Ascending aorta (tissue), 2 donors: ENCODE measurements at regions not wholly inside any gene's neighbourhood (a gene's known extent, or its start where the extent isn't known, plus 50 kb on each side); places are given as distances from the start of the nearest gene placed in this dataset.
"Not testable (repeated sequence)": the region's sequence is repeated elsewhere in the genome, so short reads cannot be mapped to it uniquely, and the experiment has no call there.

Source experiments
- DNase-seq, 2 donors: peaks; one replicate each; pipeline ENCODE4 v3.0.0-alpha.2; 2019; ENCODE audit warnings: low spot score in 2 of 2
- H3K27ac ChIP-seq, 2 donors: fragments of 200-600 bp; sonication (generic); one replicate each; pipeline ENCODE4 v1.5.1; 2016 to 2017; ENCODE audit warnings: mild to moderate bottlenecking in 1 of 2
- H3K27me3 ChIP-seq: fragments of 200-600 bp; sonication (generic); one replicate; pipeline ENCODE4 v1.5.1; 2017
- H3K36me3 ChIP-seq, 2 donors: fragments of 200-600 bp; sonication (generic); one replicate each; pipeline ENCODE4 v1.5.1; 2016
- H3K4me1 ChIP-seq, 2 donors: fragments of 200-600 bp; sonication (generic); one replicate each; pipeline ENCODE4 v1.5.1; 2016 to 2017; ENCODE audit warnings: mild to moderate bottlenecking in 1 of 2
- H3K4me3 ChIP-seq, 2 donors: fragments of 200-600 bp; sonication (generic); one replicate each; pipeline ENCODE4 v1.5.1; 2016 to 2017; ENCODE audit warnings: mild to moderate bottlenecking in 1 of 2
- H3K9me3 ChIP-seq, 2 donors: fragments of 200-600 bp; sonication (generic); one replicate each; pipeline ENCODE4 v1.5.1; 2016
- intact Hi-C: fragments of 100-400 bp; cut with DNase I; formaldehyde crosslinking; loops from one replicate; pipeline ENCODE4 v1.15.1; 2023
- TF ChIP-seq, protein P1 (sequence below), 3 experiments: fragments of 200-600 bp in 2 of 3; fragments of 450-650 bp in 1 of 3; sonication (generic) in 2 of 3; IDR thresholded peaks; one replicate each; pipeline ENCODE4 v1.5.1; 2016 to 2019; ENCODE audit warnings: antibody characterized with exemption in 3 of 3, mild to moderate bottlenecking in 1 of 3, moderate library complexity in 1 of 3

GRCh38 chr9:83191154-83191553 lies 128.2 kb upstream of the RASEF start:
- intact Hi-C loops, result loop anchor here (10.0 kb wide), 1 partner anchor 1594 kb away; no protein-coding TSS in a partner anchor
- H3K36me3 ChIP-seq, result no peaks in the 10 kb centered on the region
- H3K27ac ChIP-seq, result no peak overlapping the region
- no peaks in the 10 kb centered on the region for H3K9me3 ChIP-seq
- no peak for DNase-seq
- no peak overlapping the region for H3K4me3 ChIP-seq
- H3K27me3 ChIP-seq, result no peaks in the 10 kb centered on the region
- TF ChIP-seq, protein P1, sequence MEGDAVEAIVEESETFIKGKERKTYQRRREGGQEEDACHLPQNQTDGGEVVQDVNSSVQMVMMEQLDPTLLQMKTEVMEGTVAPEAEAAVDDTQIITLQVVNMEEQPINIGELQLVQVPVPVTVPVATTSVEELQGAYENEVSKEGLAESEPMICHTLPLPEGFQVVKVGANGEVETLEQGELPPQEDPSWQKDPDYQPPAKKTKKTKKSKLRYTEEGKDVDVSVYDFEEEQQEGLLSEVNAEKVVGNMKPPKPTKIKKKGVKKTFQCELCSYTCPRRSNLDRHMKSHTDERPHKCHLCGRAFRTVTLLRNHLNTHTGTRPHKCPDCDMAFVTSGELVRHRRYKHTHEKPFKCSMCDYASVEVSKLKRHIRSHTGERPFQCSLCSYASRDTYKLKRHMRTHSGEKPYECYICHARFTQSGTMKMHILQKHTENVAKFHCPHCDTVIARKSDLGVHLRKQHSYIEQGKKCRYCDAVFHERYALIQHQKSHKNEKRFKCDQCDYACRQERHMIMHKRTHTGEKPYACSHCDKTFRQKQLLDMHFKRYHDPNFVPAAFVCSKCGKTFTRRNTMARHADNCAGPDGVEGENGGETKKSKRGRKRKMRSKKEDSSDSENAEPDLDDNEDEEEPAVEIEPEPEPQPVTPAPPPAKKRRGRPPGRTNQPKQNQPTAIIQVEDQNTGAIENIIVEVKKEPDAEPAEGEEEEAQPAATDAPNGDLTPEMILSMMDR (IDR thresholded peaks at IDR 0.05), result no peak
- no peaks in the 10 kb centered on the region for H3K4me1 ChIP-seq

DNA sequence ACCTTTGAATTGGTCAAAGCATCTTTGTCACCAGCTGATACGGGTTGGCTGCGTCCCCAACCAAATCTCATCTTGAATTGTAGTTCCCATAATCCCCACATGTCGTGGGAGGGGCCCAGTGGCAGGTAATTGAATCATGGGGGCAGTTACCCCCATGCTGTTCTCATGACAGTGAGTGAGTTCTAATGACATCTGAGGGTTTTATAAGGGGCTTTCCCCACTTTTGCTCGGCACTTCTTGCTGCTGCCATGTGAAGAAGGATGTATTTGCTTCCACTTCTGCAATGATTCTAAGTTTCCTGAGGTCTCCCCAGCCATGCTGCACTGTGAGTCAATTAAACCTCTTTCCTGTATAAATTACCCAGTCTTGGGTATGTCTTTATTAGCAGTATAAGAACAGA lies 126.1 kb upstream of the RASEF start:
- H3K27ac ChIP-seq, H3K9me3 ChIP-seq, intact Hi-C loops, H3K36me3 ChIP-seq, H3K4me3 ChIP-seq, H3K27me3 ChIP-seq, H3K4me1 ChIP-seq, DNase-seq: not testable (repeated sequence)

- intact Hi-C loops, result no loop called here
These were observed 125.3 kb upstream of the RASEF start for GRCh38 chr9:83188277-83188676.

DNA sequence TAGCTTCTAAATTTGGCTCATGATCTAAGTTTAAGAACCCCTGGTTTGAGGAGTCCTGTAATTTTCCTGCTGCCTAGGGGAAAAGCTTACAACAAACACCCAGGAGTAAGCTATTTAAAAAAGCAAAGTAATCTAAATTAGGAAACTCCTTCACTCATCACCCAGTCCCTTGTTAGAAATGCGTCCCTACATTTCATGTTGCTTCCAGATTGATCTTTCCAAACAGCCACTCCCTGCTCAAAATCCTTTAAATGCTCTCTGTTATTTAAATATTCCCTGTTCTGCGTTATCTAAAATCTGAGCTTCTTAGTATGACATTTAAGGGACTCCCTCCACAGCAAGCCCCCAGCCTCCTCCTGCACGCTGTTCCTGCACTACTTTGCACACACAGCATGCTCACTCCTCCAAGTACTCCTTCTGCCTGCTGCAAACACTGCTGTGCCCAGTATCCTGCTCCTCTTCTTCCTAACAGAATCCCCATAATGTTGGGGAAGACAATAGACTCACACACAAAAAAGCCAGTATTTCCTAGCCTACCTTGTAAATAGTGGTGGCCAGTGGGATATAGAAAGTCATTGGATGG lies 123.3 kb upstream of the RASEF start:
- no peak for DNase-seq
- Histone ChIP-seq H3K36me3 (no peaks in the 10 kb centered on the region), H3K27ac (no peak overlapping the region), H3K9me3 (no peaks in the 10 kb centered on the region), H3K4me3 (no peak overlapping the region), H3K27me3 (no peaks in the 10 kb centered on the region), H3K4me1 (no peaks in the 10 kb centered on the region)
- intact Hi-C loops, result no loop called here
- TF ChIP-seq, protein P1 (IDR thresholded peaks at IDR 0.05), result no peak

More at GRCh38 chr9:83188277-83188676, 125.3 kb upstream of the RASEF start:
- no peak overlapping the region for H3K27ac ChIP-seq
- no peaks in the 10 kb centered on the region for H3K4me1 ChIP-seq
- no peak for DNase-seq
- no peaks in the 10 kb centered on the region for H3K9me3 ChIP-seq
- no peak overlapping the region for H3K4me3 ChIP-seq
- TF ChIP-seq, protein P1 (IDR thresholded peaks at IDR 0.05), result no peak
- H3K27me3 ChIP-seq, result no peaks in the 10 kb centered on the region
- H3K36me3 ChIP-seq, result no peaks in the 10 kb centered on the region

- Histone ChIP-seq H3K4me1 (no peaks in the 10 kb centered on the region), H3K27me3 (no peaks in the 10 kb centered on the region), H3K27ac (no peak overlapping the region), H3K4me3 (no peak overlapping the region), H3K36me3 (no peaks in the 10 kb centered on the region), H3K9me3 (no peaks in the 10 kb centered on the region)
- intact Hi-C loops, result no loop called here
- DNase-seq, result no peak
- TF ChIP-seq, protein P1 (IDR thresholded peaks at IDR 0.05), result no peak
These were observed 122.7 kb upstream of the RASEF start for GRCh38 chr9:83185488-83186154.

GRCh38 chr9:83183621-83184020 lies 120.7 kb upstream of the RASEF start:
- intact Hi-C loops, result no loop called here

More at GRCh38 chr9:83183621-83184020, 120.7 kb upstream of the RASEF start:
- Histone ChIP-seq H3K27me3 (no peaks in the 10 kb centered on the region), H3K36me3 (no peaks in the 10 kb centered on the region), H3K9me3 (no peaks in the 10 kb centered on the region), H3K4me1 (no peaks in the 10 kb centered on the region), H3K4me3 (no peak overlapping the region), H3K27ac (no peak overlapping the region)
- TF ChIP-seq, protein P1 (IDR thresholded peaks at IDR 0.05), result no peak
- no peak for DNase-seq
